Endometrium (tissue), 2 donors: ENCODE measurements at regions not wholly inside any gene's neighbourhood (a gene's known extent, or its start where the extent isn't known, plus 50 kb on each side); places are given as distances from the start of the nearest gene placed in this dataset.

ENCODE experiments used
- FAIRE-seq: peaks from 2 replicates; lab custom pipeline; 2012; peaks lifted over from hg19 to GRCh38; lab: Jason Lieb, UNC
- donor health status: control.
- donor health status: control.

GRCh38 chr3:20246662-20247061 lies 60.7 kb upstream of the SGO1 start:
- no peak for FAIRE-seq

- no peak for FAIRE-seq
These were observed 59.8 kb upstream of the SGO1 start for GRCh38 chr3:20245781-20246180.

DNA sequence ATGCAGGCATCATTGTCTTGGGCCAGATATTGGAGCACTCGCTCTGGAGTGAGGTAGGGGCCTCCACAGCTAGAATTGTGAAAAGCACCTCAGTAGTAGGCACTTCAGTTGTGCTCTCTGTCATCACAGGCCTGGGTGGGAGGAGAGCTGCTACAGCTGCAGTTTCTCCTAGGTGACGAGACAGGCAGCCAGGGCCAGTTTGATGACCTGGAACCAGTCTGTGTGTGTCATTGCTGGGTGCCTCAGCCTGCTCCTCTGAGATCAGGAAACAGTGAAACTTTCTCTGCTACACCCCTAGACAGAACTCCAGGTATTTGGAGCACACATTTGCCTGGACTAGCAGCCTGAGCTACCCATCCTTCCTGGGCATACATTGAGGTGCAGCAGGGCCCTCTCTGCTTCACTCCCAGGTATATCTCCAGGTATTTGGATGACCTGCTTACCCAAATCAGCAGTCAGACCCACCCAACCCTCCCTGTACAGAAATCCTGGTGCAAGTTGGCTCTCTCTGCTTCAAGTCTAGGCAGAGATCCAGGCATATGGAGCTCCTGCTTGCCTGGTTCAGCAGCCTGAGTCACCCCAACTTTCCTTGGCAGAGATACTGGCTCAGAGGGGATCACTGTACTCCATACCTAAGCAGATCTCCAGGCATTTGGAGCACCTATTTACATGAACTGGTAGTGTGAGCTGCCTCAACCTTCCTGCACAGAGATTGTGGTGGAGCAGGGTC lies 54.3 kb upstream of the SGO1 start:
- FAIRE-seq = no peak

GRCh38 chr3:20238199-20238598 lies 52.2 kb upstream of the SGO1 start:
- FAIRE-seq = peak; percentile 33

DNA sequence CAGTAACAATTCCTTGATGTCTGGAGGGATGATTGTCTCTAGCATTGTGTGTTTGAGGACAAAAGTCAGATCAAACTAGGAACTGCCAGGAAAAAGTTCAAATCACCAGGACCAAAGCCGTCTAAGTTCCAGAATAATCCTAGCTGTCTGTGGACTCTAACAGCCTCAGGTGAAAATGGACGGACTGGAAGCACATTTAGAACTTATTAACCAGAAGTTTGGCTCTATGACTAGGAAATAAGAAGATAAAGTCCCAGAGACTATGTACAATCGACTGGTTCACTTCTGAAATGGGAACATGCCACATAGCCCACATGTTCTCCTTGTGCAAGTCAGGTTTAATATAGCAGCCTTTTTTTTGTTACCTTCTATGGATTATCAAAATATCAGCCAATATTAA lies 50.6 kb upstream of the SGO1 start:
- FAIRE-seq = no peak
